ENCODE measurements at regions not wholly inside any gene's neighbourhood (a gene's known extent, or its start where the extent isn't known, plus 50 kb on each side); places are given as distances from the start of the nearest gene placed in this dataset.

GRCh38 chr3:162377608-162378007 is 881.0 kb downstream of the OTOL1 start:
- Histone ChIP-seq H3K4me2 (no peak overlapping the region), H3F3A (replicated peaks; ENCODE audit: insufficient read depth) (no peaks in the 10 kb centered on the region), H2AFZ (ENCODE audit: low read depth) (peak overlapping the region; percentile 33; the same call in 1 of the 2 replicates), H3K4me3 (ENCODE audit: low read depth in 2 of 2, low read length in 1 of 2) (no peak overlapping the region), H3K4me1 (ENCODE audit: control insufficient read depth in 1 of 2, insufficient read depth in 2 of 2, low read depth in 1 of 2, low read length in 1 of 2) (no peaks in the 10 kb centered on the region), H4K20me1 (ENCODE audit: insufficient read depth) (no peaks in the 10 kb centered on the region), H3K27me3 (ENCODE audit: insufficient read depth) (no peaks in the 10 kb centered on the region), H3K9me2 (peaks cover 4% of the 10 kb centered on the region; the same call in 1 of the 2 replicates), H3K36me3 (replicated peaks in 1 of 2; ENCODE audit: control insufficient read depth in 1 of 2, insufficient read depth in 2 of 2, low read length in 1 of 2) (no peaks in the 10 kb centered on the region), H3K9me3 (peaks cover 5% of the 10 kb centered on the region; the same call in 1 of the 2 replicates), H3K27ac (ENCODE audit: low read depth in 2 of 2, low read length in 1 of 2) (no peak overlapping the region), H3K79me2 (ENCODE audit: insufficient read depth) (no peaks in the 10 kb centered on the region), H3K9ac (no peak overlapping the region)
- DNase-seq, result no peak
- WGBS (ENCODE audit: low lambda C conversion rate), result 83% methylated on average over 5 of the region's 5 CpGs
- TF ChIP-seq RCOR1 (IDR thresholded peaks at IDR 0.05; ENCODE audit: low read length) (no peak), FOXM1 (IDR thresholded peaks at IDR 0.05; ENCODE audit: low read depth) (no peak), GATA2 (CRISPR knock-in tag; IDR thresholded peaks at IDR 0.05) (no peak), GABPA (IDR thresholded peaks at IDR 0.05; ENCODE audit: low read depth) (no peak), TAF1 (IDR thresholded peaks at IDR 0.05; ENCODE audit: borderline replicate concordance, low read depth, low read length) (no peak), EZH2phosphoT487 (IDR thresholded peaks at IDR 0.05; ENCODE audit: borderline replicate concordance, low read depth) (no peak), RAD21 (IDR thresholded peaks at IDR 0.05; ENCODE audit: low read length) (no peak), RFX5 (IDR thresholded peaks at IDR 0.05; ENCODE audit: low read length) (no peak), NRF1 (IDR thresholded peaks at IDR 0.05; ENCODE audit: low read depth, low read length) (no peak), FOSL2 (IDR thresholded peaks at IDR 0.05; ENCODE audit: borderline replicate concordance, low read depth) (no peak), REST (IDR thresholded peaks at IDR 0.05; ENCODE audit: low read depth, low read length) (no peak), YY1 (IDR thresholded peaks at IDR 0.05; ENCODE audit: low read depth) (no peak)
- TF ChIP-seq, protein P1, sequence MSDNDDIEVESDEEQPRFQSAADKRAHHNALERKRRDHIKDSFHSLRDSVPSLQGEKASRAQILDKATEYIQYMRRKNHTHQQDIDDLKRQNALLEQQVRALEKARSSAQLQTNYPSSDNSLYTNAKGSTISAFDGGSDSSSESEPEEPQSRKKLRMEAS (IDR thresholded peaks at IDR 0.05; ENCODE audit: low read depth), result no peak
- CTCF ChIA-PET, result no interaction called here
- POLR2A ChIA-PET, result no interaction called here

GRCh38 chr3:162385387-162385786 is 888.8 kb downstream of the OTOL1 start:
- H2AFZ ChIP-seq (ENCODE audit: low read depth), result no peak overlapping the region
- 73% methylated on average over 1 of the region's 1 CpG for WGBS (ENCODE audit: low lambda C conversion rate)
- no peaks in the 10 kb centered on the region for H3K4me1 ChIP-seq (ENCODE audit: control insufficient read depth in 1 of 2, insufficient read depth in 2 of 2, low read depth in 1 of 2, low read length in 1 of 2)
- no peaks in the 10 kb centered on the region for H4K20me1 ChIP-seq (ENCODE audit: insufficient read depth)
- no peak overlapping the region for H3K27ac ChIP-seq (ENCODE audit: low read depth in 2 of 2, low read length in 1 of 2)
- TF ChIP-seq CHD2 (IDR thresholded peaks at IDR 0.05; ENCODE audit: low read length, partially characterized antibody) (no peak), GABPA (IDR thresholded peaks at IDR 0.05; ENCODE audit: low read depth) (no peak), SIN3A (IDR thresholded peaks at IDR 0.05; ENCODE audit: borderline replicate concordance, low read depth, low read length) (no peak), YY1 (IDR thresholded peaks at IDR 0.05; ENCODE audit: low read depth) (no peak), SMC3 (IDR thresholded peaks at IDR 0.05; ENCODE audit: low read depth, low read length) (no peak)
- TF ChIP-seq, protein P2, sequence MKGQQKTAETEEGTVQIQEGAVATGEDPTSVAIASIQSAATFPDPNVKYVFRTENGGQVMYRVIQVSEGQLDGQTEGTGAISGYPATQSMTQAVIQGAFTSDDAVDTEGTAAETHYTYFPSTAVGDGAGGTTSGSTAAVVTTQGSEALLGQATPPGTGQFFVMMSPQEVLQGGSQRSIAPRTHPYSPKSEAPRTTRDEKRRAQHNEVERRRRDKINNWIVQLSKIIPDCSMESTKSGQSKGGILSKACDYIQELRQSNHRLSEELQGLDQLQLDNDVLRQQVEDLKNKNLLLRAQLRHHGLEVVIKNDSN (IDR thresholded peaks at IDR 0.05; ENCODE audit: borderline replicate concordance, low read depth), result no peak
- H3F3A ChIP-seq (replicated peaks; ENCODE audit: insufficient read depth), result peaks cover 4% of the 10 kb centered on the region
- no peak overlapping the region for H3K4me2 ChIP-seq
- POLR2A ChIA-PET, result no interaction called here
- no peak for DNase-seq
- CTCF ChIA-PET, result no interaction called here
- no peaks in the 10 kb centered on the region for H3K9me2 ChIP-seq
- H3K9ac ChIP-seq, result no peak overlapping the region
- no peaks in the 10 kb centered on the region for H3K27me3 ChIP-seq (ENCODE audit: insufficient read depth)
- no peaks in the 10 kb centered on the region for H3K79me2 ChIP-seq (ENCODE audit: insufficient read depth)
- no peaks in the 10 kb centered on the region; the same call in 1 of the 2 replicates for H3K9me3 ChIP-seq
- no peak overlapping the region for H3K4me3 ChIP-seq (ENCODE audit: low read depth in 2 of 2, low read length in 1 of 2)
- H3K36me3 ChIP-seq (replicated peaks in 1 of 2; ENCODE audit: control insufficient read depth in 1 of 2, insufficient read depth in 2 of 2, low read length in 1 of 2), result no peaks in the 10 kb centered on the region
